ENCODE measurements at regions not wholly inside any gene's neighbourhood (a gene's known extent, or its start where the extent isn't known, plus 50 kb on each side); places are given as distances from the start of the nearest gene placed in this dataset.

GRCh38 chr13:55577847-55578210 is 1562.9 kb upstream of the PRR20A start:
- no peak for TF ChIP-seq POLR2A (IDR thresholded peaks at IDR 0.05)
- TF ChIP-seq, protein P1, sequence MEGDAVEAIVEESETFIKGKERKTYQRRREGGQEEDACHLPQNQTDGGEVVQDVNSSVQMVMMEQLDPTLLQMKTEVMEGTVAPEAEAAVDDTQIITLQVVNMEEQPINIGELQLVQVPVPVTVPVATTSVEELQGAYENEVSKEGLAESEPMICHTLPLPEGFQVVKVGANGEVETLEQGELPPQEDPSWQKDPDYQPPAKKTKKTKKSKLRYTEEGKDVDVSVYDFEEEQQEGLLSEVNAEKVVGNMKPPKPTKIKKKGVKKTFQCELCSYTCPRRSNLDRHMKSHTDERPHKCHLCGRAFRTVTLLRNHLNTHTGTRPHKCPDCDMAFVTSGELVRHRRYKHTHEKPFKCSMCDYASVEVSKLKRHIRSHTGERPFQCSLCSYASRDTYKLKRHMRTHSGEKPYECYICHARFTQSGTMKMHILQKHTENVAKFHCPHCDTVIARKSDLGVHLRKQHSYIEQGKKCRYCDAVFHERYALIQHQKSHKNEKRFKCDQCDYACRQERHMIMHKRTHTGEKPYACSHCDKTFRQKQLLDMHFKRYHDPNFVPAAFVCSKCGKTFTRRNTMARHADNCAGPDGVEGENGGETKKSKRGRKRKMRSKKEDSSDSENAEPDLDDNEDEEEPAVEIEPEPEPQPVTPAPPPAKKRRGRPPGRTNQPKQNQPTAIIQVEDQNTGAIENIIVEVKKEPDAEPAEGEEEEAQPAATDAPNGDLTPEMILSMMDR (IDR thresholded peaks at IDR 0.05) = no peak

All from tibial nerve (tissue), 3 donors.